K562 (cell line): ENCODE measurements at regions not wholly inside any gene's neighbourhood (a gene's known extent, or its start where the extent isn't known, plus 50 kb on each side); places are given as distances from the start of the nearest gene placed in this dataset.

Experiments
- CTCF ChIP-seq, 3 experiments: IDR thresholded peaks in 2 of 3; conservative IDR thresholded peaks in 1 of 3; 2 replicates each; pipeline ENCODE4 v1.5.1; 2011 to 2012; ENCODE audit warnings: low read length in 3 of 3, mild to moderate bottlenecking in 3 of 3, control low read depth in 2 of 3, improper control_type of control experiment in 1 of 3, inconsistent platforms in 1 of 3, low read depth in 1 of 3, mixed read lengths in 1 of 3, moderate library complexity in 1 of 3; ENCODE audit not compliant: insufficient read depth in 2 of 3
- EP300 ChIP-seq: IDR thresholded peaks from 2 replicates; pipeline ENCODE4 v1.6.1; 2012; ENCODE audit warnings: low read length, improper control_type of control experiment
- EZH2 ChIP-seq: IDR thresholded peaks from 2 replicates; pipeline ENCODE4 v1.6.1; 2012; ENCODE audit warnings: low read depth, mild to moderate bottlenecking, inconsistent platforms, low read length, borderline replicate concordance
- MXD1 ChIP-seq: fragments of 250-450 bp; sonication (Bioruptor Pico); IDR thresholded peaks from 2 replicates; pipeline ENCODE4 v1.8.0; 2021; ENCODE audit warnings: borderline replicate concordance, mild to moderate bottlenecking, moderate library complexity; ENCODE audit not compliant: poor library complexity, severe bottlenecking
- NFIC ChIP-seq: fragments of 450-650 bp; IDR thresholded peaks from 2 replicates; pipeline ENCODE4 v1.6.1; 2017; ENCODE audit warnings: mild to moderate bottlenecking, inconsistent platforms
- PML ChIP-seq: IDR thresholded peaks from 2 replicates; pipeline ENCODE4 v1.6.1; 2012; ENCODE audit warnings: low read length, inconsistent platforms
- ZBTB1 ChIP-seq: sonication (generic); formaldehyde crosslinking; IDR thresholded peaks from 2 replicates; pipeline ENCODE4 v1.8.1; 2023; ENCODE audit warnings: missing genetic modification reagents, low read depth, mild to moderate bottlenecking, borderline replicate concordance
- ZNF445 ChIP-seq: fragments of 250-450 bp; sonication (Bioruptor Pico); IDR thresholded peaks from 2 replicates; pipeline ENCODE4 v1.4.0; 2020; ENCODE audit warnings: low read depth, mild to moderate bottlenecking, moderate library complexity
- TF ChIP-seq, protein P1 (sequence below): sonication (generic); formaldehyde crosslinking; IDR thresholded peaks from 2 replicates; pipeline ENCODE4 v1.8.1; 2023; ENCODE audit warnings: mild to moderate bottlenecking, missing genetic modification reagents
- TF ChIP-seq, protein P2 (sequence below): sonication (generic); formaldehyde crosslinking; IDR thresholded peaks from 2 replicates; pipeline ENCODE4 v1.5.0; 2020; ENCODE audit warnings: missing genetic modification reagents

DNA sequence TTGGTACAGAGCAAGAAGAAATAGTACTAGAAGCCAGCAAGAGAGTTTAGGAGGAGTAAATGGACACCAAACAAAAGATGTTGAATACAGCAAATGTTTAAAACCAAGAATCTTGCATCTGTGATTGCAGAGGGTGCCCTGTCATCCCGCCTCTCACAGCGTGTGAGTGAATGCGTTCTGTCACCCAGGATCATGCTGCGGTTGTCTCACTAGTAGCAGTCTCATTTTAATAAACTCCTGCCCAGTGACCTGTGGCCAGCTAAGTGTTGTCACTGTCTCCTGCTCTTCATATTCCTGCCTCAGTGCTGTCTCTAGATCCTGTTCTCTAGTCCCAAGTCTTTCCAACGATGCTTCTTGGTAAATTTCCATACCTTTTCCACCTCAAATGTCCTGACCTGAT lies 584.6 kb downstream of the MCTP2 start:
- TF ChIP-seq, protein P1, sequence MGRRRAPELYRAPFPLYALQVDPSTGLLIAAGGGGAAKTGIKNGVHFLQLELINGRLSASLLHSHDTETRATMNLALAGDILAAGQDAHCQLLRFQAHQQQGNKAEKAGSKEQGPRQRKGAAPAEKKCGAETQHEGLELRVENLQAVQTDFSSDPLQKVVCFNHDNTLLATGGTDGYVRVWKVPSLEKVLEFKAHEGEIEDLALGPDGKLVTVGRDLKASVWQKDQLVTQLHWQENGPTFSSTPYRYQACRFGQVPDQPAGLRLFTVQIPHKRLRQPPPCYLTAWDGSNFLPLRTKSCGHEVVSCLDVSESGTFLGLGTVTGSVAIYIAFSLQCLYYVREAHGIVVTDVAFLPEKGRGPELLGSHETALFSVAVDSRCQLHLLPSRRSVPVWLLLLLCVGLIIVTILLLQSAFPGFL (CRISPR knock-in tag), result no peak
- TF ChIP-seq MXD1 (no peak), EP300 (no peak), NFIC (no peak), ZNF445 (CRISPR knock-in tag) (no peak), PML (no peak), ZBTB1 (CRISPR knock-in tag) (no peak), CTCF (IDR thresholded peaks at IDR 0.05 in 2 of 3, conservative IDR thresholded peaks at IDR 0.05 in 1 of 3; ENCODE audit: insufficient read depth in 2 of 3, low read depth in 1 of 3, low read length in 3 of 3) (no peak), EZH2 (no peak)
- TF ChIP-seq, protein P2, sequence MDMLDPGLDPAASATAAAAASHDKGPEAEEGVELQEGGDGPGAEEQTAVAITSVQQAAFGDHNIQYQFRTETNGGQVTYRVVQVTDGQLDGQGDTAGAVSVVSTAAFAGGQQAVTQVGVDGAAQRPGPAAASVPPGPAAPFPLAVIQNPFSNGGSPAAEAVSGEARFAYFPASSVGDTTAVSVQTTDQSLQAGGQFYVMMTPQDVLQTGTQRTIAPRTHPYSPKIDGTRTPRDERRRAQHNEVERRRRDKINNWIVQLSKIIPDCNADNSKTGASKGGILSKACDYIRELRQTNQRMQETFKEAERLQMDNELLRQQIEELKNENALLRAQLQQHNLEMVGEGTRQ (CRISPR knock-in tag), result no peak
